Endodermal cell (in vitro differentiated cells): ENCODE measurements at regions not wholly inside any gene's neighbourhood (a gene's known extent, or its start where the extent isn't known, plus 50 kb on each side); places are given as distances from the start of the nearest gene placed in this dataset.

Experiments used
- DNase-seq: peaks from one replicate; pipeline ENCODE4 v3.0.0-alpha.2; 2017
- H3K27ac ChIP-seq: 2 replicates; pipeline ENCODE4 v1.5.1; 2013; ENCODE audit warnings: mild to moderate bottlenecking, low read depth, low read length, moderate library complexity
- H3K27me3 ChIP-seq: 2 replicates; pipeline ENCODE4 v1.6.1; 2013; ENCODE audit warnings: mild to moderate bottlenecking, low read length, moderate library complexity; ENCODE audit not compliant: insufficient read depth, control insufficient read depth, poor library complexity, severe bottlenecking
- H3K36me3 ChIP-seq: 2 replicates; pipeline ENCODE4 v1.7.0; 2013; ENCODE audit warnings: mild to moderate bottlenecking, low read length, moderate library complexity; ENCODE audit not compliant: control insufficient read depth, insufficient read depth
- H3K4me1 ChIP-seq: one replicate; pipeline ENCODE4 v1.7.0; 2013; ENCODE audit warnings: low read length; ENCODE audit not compliant: control insufficient read depth, insufficient read depth
- H3K4me3 ChIP-seq: 2 replicates; pipeline ENCODE4 v1.5.1; 2013; ENCODE audit warnings: mild to moderate bottlenecking, low read length, moderate library complexity
- H3K9ac ChIP-seq: 2 replicates; pipeline ENCODE4 v1.6.1; 2013; ENCODE audit warnings: mild to moderate bottlenecking, low read length, moderate library complexity; ENCODE audit not compliant: poor library complexity, severe bottlenecking; ENCODE audit errors: extremely low read depth
- H3K9me3 ChIP-seq: 2 replicates; pipeline ENCODE4 v1.6.1; 2013; ENCODE audit warnings: mild to moderate bottlenecking, low read length, moderate library complexity; ENCODE audit not compliant: control insufficient read depth
- H3K27ac Mint-ChIP-seq: 2 replicates; pipeline ENCODE4 v1.8.0; 2020; ENCODE audit warnings: mixed read lengths
- H3K27me3 Mint-ChIP-seq: 2 replicates; pipeline ENCODE4 v1.8.0; 2021; ENCODE audit warnings: mild to moderate bottlenecking, mixed read lengths; ENCODE audit not compliant: insufficient read depth
- H3K36me3 Mint-ChIP-seq: 2 replicates; pipeline ENCODE4 v1.8.0; 2020; ENCODE audit warnings: low read depth, mixed read lengths
- H3K4me1 Mint-ChIP-seq: 2 replicates; pipeline ENCODE4 v1.8.0; 2020; ENCODE audit warnings: mixed read lengths
- H3K4me3 Mint-ChIP-seq: 2 replicates; pipeline ENCODE4 v1.8.0; 2020; ENCODE audit warnings: mild to moderate bottlenecking, moderate library complexity, mixed read lengths
- H3K9me3 Mint-ChIP-seq: 2 replicates; pipeline ENCODE4 v1.8.0; 2020; ENCODE audit warnings: mild to moderate bottlenecking, mixed read lengths
- WGBS, 2 experiments: methylation state at CpG; one replicate each; pipeline versions ENCODE4 v1.1.5 to v1.1.7; 2013; ENCODE audit warnings: missing lambda C conversion rate in 2 of 2, mixed read lengths in 1 of 2; ENCODE audit not compliant: insufficient coverage in 1 of 2, insufficient read length in 1 of 2; 5-methylcytosine and 5-hydroxymethylcytosine counted together
- TF ChIP-seq, protein P1 (sequence below): fragments of 200-600 bp; sonication (generic); conservative IDR thresholded peaks from 2 replicates; pipeline ENCODE4 v1.5.0; 2021; ENCODE audit warnings: antibody characterized with exemption, mild to moderate bottlenecking

DNA sequence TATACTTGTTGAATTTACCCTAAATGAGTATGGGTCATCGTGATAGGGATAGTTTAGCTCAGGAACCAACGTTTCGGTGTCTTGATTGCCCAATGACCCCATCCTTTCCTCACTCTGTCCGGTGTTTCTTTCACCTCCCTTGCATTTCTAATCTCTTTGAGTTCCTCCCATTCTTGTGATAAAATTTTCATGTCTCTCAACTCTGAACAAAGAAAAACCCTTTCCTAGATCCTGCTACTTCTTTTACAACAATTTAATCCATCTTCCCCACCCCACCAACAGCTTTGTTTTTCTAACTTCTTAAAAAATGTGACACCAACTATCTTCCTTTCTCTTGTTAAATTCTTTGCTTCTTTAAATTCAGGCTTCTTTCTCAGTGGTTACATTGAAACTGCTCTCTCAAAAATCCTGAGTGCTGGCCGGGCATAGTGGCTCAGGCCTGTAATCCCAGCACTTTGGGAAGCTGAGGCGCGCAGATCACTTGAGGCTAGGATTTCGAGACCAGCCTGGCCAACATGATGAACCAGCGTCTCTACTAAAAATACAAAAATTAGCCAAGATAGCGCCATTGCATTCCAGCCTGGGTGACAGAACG lies 130.3 kb upstream of the MINDY3 start:
- Mint-ChIP-seq H3K4me1 (peaks cover 28% of the 10 kb centered on the region), H3K36me3 (no peaks in the 10 kb centered on the region), H3K4me3 (no peak overlapping the region), H3K27me3 (no peaks in the 10 kb centered on the region), H3K27ac (peak overlapping the region; percentile 22), H3K9me3 (peaks cover 2% of the 10 kb centered on the region)
- Histone ChIP-seq H3K27me3 (no peaks in the 10 kb centered on the region), H3K4me1 (peaks cover 7% of the 10 kb centered on the region), H3K4me3 (no peak overlapping the region), H3K9me3 (no peaks in the 10 kb centered on the region), H3K9ac (no peak overlapping the region), H3K27ac (no peak overlapping the region), H3K36me3 (no peaks in the 10 kb centered on the region)
- DNase-seq = no peak
- TF ChIP-seq, protein P1, sequence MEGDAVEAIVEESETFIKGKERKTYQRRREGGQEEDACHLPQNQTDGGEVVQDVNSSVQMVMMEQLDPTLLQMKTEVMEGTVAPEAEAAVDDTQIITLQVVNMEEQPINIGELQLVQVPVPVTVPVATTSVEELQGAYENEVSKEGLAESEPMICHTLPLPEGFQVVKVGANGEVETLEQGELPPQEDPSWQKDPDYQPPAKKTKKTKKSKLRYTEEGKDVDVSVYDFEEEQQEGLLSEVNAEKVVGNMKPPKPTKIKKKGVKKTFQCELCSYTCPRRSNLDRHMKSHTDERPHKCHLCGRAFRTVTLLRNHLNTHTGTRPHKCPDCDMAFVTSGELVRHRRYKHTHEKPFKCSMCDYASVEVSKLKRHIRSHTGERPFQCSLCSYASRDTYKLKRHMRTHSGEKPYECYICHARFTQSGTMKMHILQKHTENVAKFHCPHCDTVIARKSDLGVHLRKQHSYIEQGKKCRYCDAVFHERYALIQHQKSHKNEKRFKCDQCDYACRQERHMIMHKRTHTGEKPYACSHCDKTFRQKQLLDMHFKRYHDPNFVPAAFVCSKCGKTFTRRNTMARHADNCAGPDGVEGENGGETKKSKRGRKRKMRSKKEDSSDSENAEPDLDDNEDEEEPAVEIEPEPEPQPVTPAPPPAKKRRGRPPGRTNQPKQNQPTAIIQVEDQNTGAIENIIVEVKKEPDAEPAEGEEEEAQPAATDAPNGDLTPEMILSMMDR = no peak
- 79 to 82% methylated on average over 11 of the region's 11 CpGs for WGBS, 2 experiments

DNA sequence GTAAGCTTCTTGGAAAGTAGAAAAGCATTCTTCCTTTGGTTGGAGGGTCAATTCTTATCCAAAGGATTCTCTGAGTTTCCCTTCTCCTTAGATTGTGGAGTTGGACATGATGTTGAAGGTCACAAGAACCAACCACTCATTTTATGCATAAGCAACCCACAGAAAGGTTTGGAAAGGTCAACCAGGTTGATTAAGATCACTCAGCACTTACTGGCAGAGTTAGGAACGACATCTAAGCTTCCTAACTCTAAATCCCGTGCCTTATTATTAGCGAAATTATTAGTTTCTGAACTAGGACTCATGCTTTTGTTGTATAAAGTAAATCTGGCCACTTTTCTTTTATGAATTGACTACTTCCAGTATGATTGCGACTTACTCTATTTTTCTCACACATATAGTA lies 137.0 kb upstream of the MINDY3 start:
- Mint-ChIP-seq H3K4me3 (no peak overlapping the region), H3K4me1 (peaks cover 5% of the 10 kb centered on the region), H3K27me3 (no peaks in the 10 kb centered on the region), H3K27ac (no peak overlapping the region), H3K36me3 (no peaks in the 10 kb centered on the region), H3K9me3 (peaks cover 6% of the 10 kb centered on the region)
- Histone ChIP-seq H3K27me3 (no peaks in the 10 kb centered on the region), H3K4me3 (no peak overlapping the region), H3K9ac (no peak overlapping the region), H3K9me3 (no peaks in the 10 kb centered on the region), H3K27ac (no peak overlapping the region), H3K36me3 (no peaks in the 10 kb centered on the region), H3K4me1 (peaks cover 7% of the 10 kb centered on the region)
- 72 to 88% methylated on average over 3 to 4 of the region's 4 CpGs for WGBS, 2 experiments
- TF ChIP-seq, protein P1 = no peak
- no peak for DNase-seq

DNA sequence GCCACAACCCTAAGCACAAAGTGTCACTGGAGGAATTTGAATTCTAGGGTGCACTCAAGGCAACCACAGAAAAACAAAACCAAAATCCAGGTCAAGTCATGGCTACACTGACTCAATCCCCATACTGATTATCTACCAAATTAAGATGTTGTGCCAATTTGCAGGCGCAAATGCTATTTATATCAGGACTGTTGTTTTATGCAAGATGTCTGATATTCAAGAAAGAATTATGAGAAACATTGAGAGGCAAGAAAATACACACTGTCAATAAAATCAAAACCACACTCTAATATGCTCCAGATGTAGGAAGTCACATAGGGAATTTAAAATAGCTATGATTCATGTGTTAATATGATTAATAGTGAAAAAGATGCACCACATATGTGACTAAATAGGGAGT lies 141.3 kb upstream of the MINDY3 start:
- H3K4me1 ChIP-seq = no peaks in the 10 kb centered on the region
- WGBS, 2 experiments = 88% methylated on average over 1 of the region's 1 CpG; no CpG with 5 or more reads in 1 of the 2 experiments
- TF ChIP-seq, protein P1 = no peak

More for the DNA sequence above, 141.3 kb upstream of the MINDY3 start:
- H3K4me3 ChIP-seq = no peak overlapping the region
- H3K9me3 Mint-ChIP-seq = peaks cover 4% of the 10 kb centered on the region
- H3K27me3 Mint-ChIP-seq = no peaks in the 10 kb centered on the region
- no peak for DNase-seq
- no peaks in the 10 kb centered on the region for H3K36me3 ChIP-seq
- no peaks in the 10 kb centered on the region for H3K4me1 Mint-ChIP-seq
- no peaks in the 10 kb centered on the region for H3K36me3 Mint-ChIP-seq
- peaks cover 4% of the 10 kb centered on the region for H3K9me3 ChIP-seq
- no peak overlapping the region for H3K9ac ChIP-seq
- H3K27ac ChIP-seq = no peak overlapping the region
- H3K27ac Mint-ChIP-seq = no peak overlapping the region
- no peaks in the 10 kb centered on the region for H3K27me3 ChIP-seq
- no peak overlapping the region for H3K4me3 Mint-ChIP-seq
